Cardiac muscle cell (in vitro differentiated cells and primary cell): ENCODE measurements at regions not wholly inside any gene's neighbourhood (a gene's known extent, or its start where the extent isn't known, plus 50 kb on each side); places are given as distances from the start of the nearest gene placed in this dataset.

Source experiments
- DNase-seq, 2 donors: peaks; one replicate each; pipeline versions ENCODE4 v3.0.0 to v3.0.0-alpha.2; 2010 to 2017; ENCODE audit warnings: low read depth in 1 of 2, low spot score in 1 of 2
- H3K27ac ChIP-seq: fragments of 200-600 bp; sonication (generic); 2 replicates; pipeline ENCODE4 v1.5.1; 2016
- H3K27me3 ChIP-seq: fragments of 200-600 bp; sonication (generic); 2 replicates; pipeline ENCODE4 v1.6.0; 2016; ENCODE audit warnings: control low read depth
- H3K36me3 ChIP-seq: fragments of 200-600 bp; sonication (generic); 2 replicates; pipeline ENCODE4 v1.5.1; 2016; ENCODE audit warnings: control low read depth
- H3K4me1 ChIP-seq: fragments of 200-600 bp; sonication (generic); 2 replicates; pipeline ENCODE4 v1.8.1; 2017; ENCODE audit warnings: low read depth, mild to moderate bottlenecking, mixed run types
- H3K4me3 ChIP-seq: fragments of 200-600 bp; sonication (generic); 2 replicates; pipeline ENCODE4 v1.5.1; 2016; ENCODE audit warnings: mild to moderate bottlenecking
- H3K9me3 ChIP-seq: fragments of 200-600 bp; sonication (generic); 2 replicates; pipeline ENCODE4 v1.5.1; 2017; ENCODE audit warnings: low read depth, mild to moderate bottlenecking, control low read depth
- TF ChIP-seq, protein P1 (sequence below): IDR thresholded peaks from 2 replicates; pipeline ENCODE4 v1.5.1; 2012; ENCODE audit warnings: low read depth, mild to moderate bottlenecking, low read length

DNA sequence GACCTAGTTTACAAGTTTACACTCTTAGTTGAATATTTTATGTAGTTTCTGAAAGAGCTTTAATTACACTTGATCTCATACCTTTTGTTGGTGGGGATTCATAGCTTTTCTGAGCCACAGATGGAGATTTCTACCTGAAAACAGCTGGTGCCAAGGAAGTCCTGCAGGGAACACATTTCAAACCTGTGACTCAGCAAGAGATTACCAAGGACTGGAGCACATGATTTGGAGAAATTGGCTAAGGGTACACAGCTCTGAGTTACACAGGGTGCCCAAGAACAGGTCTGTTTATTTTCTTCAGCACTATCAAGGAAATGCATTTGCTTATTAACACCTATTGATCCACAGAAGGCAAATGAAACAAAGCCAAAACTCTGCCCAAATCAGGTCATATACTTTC is 691.5 kb downstream of the KCTD8 start:
- Histone ChIP-seq H3K9me3 (no peaks in the 10 kb centered on the region), H3K27ac (no peak overlapping the region), H3K4me3 (no peak overlapping the region), H3K4me1 (no peaks in the 10 kb centered on the region), H3K27me3 (no peaks in the 10 kb centered on the region), H3K36me3 (no peaks in the 10 kb centered on the region)
- DNase-seq = no peak
- TF ChIP-seq, protein P1, sequence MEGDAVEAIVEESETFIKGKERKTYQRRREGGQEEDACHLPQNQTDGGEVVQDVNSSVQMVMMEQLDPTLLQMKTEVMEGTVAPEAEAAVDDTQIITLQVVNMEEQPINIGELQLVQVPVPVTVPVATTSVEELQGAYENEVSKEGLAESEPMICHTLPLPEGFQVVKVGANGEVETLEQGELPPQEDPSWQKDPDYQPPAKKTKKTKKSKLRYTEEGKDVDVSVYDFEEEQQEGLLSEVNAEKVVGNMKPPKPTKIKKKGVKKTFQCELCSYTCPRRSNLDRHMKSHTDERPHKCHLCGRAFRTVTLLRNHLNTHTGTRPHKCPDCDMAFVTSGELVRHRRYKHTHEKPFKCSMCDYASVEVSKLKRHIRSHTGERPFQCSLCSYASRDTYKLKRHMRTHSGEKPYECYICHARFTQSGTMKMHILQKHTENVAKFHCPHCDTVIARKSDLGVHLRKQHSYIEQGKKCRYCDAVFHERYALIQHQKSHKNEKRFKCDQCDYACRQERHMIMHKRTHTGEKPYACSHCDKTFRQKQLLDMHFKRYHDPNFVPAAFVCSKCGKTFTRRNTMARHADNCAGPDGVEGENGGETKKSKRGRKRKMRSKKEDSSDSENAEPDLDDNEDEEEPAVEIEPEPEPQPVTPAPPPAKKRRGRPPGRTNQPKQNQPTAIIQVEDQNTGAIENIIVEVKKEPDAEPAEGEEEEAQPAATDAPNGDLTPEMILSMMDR = no peak

DNA sequence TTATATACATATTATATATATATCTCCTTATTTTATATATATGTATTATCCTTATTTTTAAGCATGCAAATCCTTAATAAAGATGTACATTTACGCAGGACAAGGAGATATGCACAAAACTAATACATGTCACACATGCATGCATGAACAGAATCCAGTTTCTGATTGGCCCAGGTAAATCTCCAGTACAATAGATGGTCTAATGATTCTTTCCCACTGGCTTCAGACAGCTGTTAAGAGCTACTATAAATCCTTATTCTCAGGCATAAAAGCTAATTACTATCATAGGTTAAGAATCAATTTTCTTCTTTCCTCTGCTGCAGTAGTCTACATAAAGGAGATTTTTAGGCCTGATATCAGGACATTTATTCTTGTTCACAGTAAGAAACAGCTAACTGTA is 689.8 kb downstream of the KCTD8 start:
- Histone ChIP-seq H3K27me3 (no peaks in the 10 kb centered on the region), H3K9me3 (no peaks in the 10 kb centered on the region), H3K4me1 (peaks cover 6% of the 10 kb centered on the region), H3K4me3 (no peak overlapping the region), H3K27ac (no peak overlapping the region), H3K36me3 (no peaks in the 10 kb centered on the region)
- no peak for DNase-seq
- TF ChIP-seq, protein P1 = no peak

DNA sequence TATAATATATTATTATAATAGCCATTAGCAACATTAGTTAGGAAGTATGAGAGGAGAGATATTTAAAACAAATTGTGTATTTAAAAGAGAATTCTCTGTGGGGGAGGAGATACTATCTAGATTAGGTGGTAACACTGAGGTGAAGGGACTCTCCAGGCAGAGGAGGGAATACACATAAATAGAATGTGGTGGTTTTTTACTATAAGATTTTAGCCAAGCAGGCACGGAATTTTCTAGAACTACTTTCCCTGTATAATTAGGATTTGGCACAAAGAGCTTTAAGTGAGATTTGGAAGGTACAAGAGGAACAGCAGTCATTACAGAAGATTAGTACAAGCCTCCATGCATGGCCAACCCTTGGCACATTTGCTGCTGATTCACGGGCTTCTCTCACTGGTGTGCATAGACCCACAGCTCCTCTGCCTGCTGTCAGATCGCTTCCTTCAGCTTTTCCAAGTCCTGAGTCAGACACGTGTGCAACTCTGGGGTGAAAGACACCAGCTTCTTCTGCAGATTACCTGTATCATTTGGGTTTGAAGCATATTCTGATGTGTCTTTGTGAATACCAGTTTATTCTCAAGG is 685.5 kb downstream of the KCTD8 start:
- TF ChIP-seq, protein P1 = no peak
- H3K27me3 ChIP-seq = no peaks in the 10 kb centered on the region
- no peak for DNase-seq

DNA sequence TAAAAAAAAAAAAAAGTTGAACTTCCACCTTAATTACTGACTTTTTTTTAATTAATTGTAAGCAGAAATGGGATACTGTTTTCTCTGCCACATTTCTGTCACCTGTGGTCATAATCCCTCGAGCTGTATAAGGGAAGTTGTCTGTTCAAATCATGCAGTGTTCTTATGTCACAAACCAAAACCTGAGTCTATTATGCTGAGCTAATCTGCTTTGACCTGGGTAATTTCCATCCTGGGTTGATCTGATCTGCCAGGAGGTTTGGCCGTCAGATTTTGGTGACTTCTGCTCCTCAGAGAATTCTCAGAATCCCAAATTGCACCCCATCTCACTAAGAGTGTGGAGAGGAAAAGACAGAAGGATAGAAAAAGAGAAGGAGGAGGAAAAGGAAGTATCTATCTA is 683.1 kb downstream of the KCTD8 start:
- H3K9me3 ChIP-seq = no peaks in the 10 kb centered on the region
- H3K4me1 ChIP-seq = peaks cover 9% of the 10 kb centered on the region
- H3K27me3 ChIP-seq = no peaks in the 10 kb centered on the region
- DNase-seq = no peak
- TF ChIP-seq, protein P1 = no peak
- no peaks in the 10 kb centered on the region for H3K36me3 ChIP-seq
- no peak overlapping the region for H3K4me3 ChIP-seq
- no peak overlapping the region for H3K27ac ChIP-seq

More for the DNA sequence above, 685.5 kb downstream of the KCTD8 start:
- H3K9me3 ChIP-seq = no peaks in the 10 kb centered on the region
- H3K4me3 ChIP-seq = no peak overlapping the region
- peaks cover 9% of the 10 kb centered on the region for H3K4me1 ChIP-seq
- H3K27ac ChIP-seq = no peak overlapping the region
- no peaks in the 10 kb centered on the region for H3K36me3 ChIP-seq

DNA sequence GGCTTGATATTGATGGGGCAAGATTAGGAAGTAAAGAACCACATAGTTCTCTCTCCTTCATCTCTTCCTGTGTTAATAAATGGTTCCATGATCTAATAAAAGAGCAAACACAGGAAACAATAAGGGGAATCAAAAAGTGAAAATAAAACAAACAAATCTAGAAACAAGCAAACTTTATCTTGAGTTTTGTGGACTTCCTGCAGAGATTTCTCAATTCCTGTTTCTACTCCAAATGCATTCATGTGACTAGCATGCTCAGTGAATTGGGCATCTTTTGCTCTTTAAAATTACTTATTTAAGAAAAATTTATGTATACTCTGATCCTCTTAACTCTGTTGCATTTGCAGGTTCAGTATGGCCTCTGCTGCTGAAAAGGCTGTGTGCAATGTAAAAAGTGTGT is 682.0 kb downstream of the KCTD8 start:
- TF ChIP-seq, protein P1 = no peak
- Histone ChIP-seq H3K36me3 (no peaks in the 10 kb centered on the region), H3K27ac (no peak overlapping the region), H3K27me3 (no peaks in the 10 kb centered on the region), H3K4me1 (peaks cover 9% of the 10 kb centered on the region), H3K9me3 (no peaks in the 10 kb centered on the region), H3K4me3 (no peak overlapping the region)
- DNase-seq = no peak
